ENCODE measurements at regions not wholly inside any gene's neighbourhood (a gene's known extent, or its start where the extent isn't known, plus 50 kb on each side); places are given as distances from the start of the nearest gene placed in this dataset.

- Mint-ChIP-seq H3K36me3 (ENCODE audit: unreplicated experiment) (no peaks in the 10 kb centered on the region), H3K27ac (ENCODE audit: unreplicated experiment) (peak overlapping the region; percentile 92), H3K9me3 (ENCODE audit: unreplicated experiment) (peaks cover 9% of the 10 kb centered on the region), H3K4me1 (ENCODE audit: unreplicated experiment) (peaks cover 52% of the 10 kb centered on the region), H3K4me3 (ENCODE audit: unreplicated experiment) (no peak overlapping the region), H3K27me3 (ENCODE audit: unreplicated experiment) (no peaks in the 10 kb centered on the region)
- TF ChIP-seq CTCF (IDR thresholded peaks at IDR 0.05), result no peak
- no peak for DNase-seq (ENCODE audit: extremely low spot score, unreplicated experiment)
Measured at GRCh38 chr2:224222291-224222690, 179.6 kb downstream of the FAM124B start.

GRCh38 chr2:224221455-224221913 is 180.4 kb downstream of the FAM124B start:
- H3K36me3 Mint-ChIP-seq (ENCODE audit: unreplicated experiment), result no peaks in the 10 kb centered on the region
- DNase-seq (ENCODE audit: extremely low spot score, unreplicated experiment), result no peak
- H3K4me3 Mint-ChIP-seq (ENCODE audit: unreplicated experiment), result no peak overlapping the region
- H3K9me3 Mint-ChIP-seq (ENCODE audit: unreplicated experiment), result peaks cover 9% of the 10 kb centered on the region
- H3K4me1 Mint-ChIP-seq (ENCODE audit: unreplicated experiment), result peaks cover 52% of the 10 kb centered on the region
- H3K27me3 Mint-ChIP-seq (ENCODE audit: unreplicated experiment), result no peaks in the 10 kb centered on the region
- TF ChIP-seq CTCF (IDR thresholded peaks at IDR 0.05), result no peak
- peak overlapping the region; percentile 92 for H3K27ac Mint-ChIP-seq (ENCODE audit: unreplicated experiment)

GRCh38 chr2:224220586-224221255 is 181.2 kb downstream of the FAM124B start:
- H3K36me3 Mint-ChIP-seq (ENCODE audit: unreplicated experiment), result no peaks in the 10 kb centered on the region
- no peaks in the 10 kb centered on the region for H3K27me3 Mint-ChIP-seq (ENCODE audit: unreplicated experiment)
- DNase-seq (ENCODE audit: extremely low spot score, unreplicated experiment), result no peak
- H3K27ac Mint-ChIP-seq (ENCODE audit: unreplicated experiment), result peak overlapping the region; percentile 92
- H3K4me3 Mint-ChIP-seq (ENCODE audit: unreplicated experiment), result no peak overlapping the region
- H3K4me1 Mint-ChIP-seq (ENCODE audit: unreplicated experiment), result peaks cover 52% of the 10 kb centered on the region
- peaks cover 9% of the 10 kb centered on the region for H3K9me3 Mint-ChIP-seq (ENCODE audit: unreplicated experiment)
- TF ChIP-seq CTCF (IDR thresholded peaks at IDR 0.05), result no peak

GRCh38 chr2:224219781-224220180 is 180.7 kb upstream of the SERPINE2 start:
- H3K27ac Mint-ChIP-seq (ENCODE audit: unreplicated experiment), result no peak overlapping the region

GRCh38 chr2:224217962-224218347 is 178.9 kb upstream of the SERPINE2 start:
- Mint-ChIP-seq H3K9me3 (ENCODE audit: unreplicated experiment) (peaks cover 9% of the 10 kb centered on the region), H3K27ac (ENCODE audit: unreplicated experiment) (no peak overlapping the region), H3K4me1 (ENCODE audit: unreplicated experiment) (peaks cover 36% of the 10 kb centered on the region), H3K36me3 (ENCODE audit: unreplicated experiment) (no peaks in the 10 kb centered on the region), H3K27me3 (ENCODE audit: unreplicated experiment) (no peaks in the 10 kb centered on the region), H3K4me3 (ENCODE audit: unreplicated experiment) (no peak overlapping the region)
- DNase-seq (ENCODE audit: extremely low spot score, unreplicated experiment), result no peak
- TF ChIP-seq CTCF (IDR thresholded peaks at IDR 0.05), result no peak

More at GRCh38 chr2:224219781-224220180, 180.7 kb upstream of the SERPINE2 start:
- H3K9me3 Mint-ChIP-seq (ENCODE audit: unreplicated experiment), result peaks cover 9% of the 10 kb centered on the region
- H3K27me3 Mint-ChIP-seq (ENCODE audit: unreplicated experiment), result no peaks in the 10 kb centered on the region
- no peak for DNase-seq (ENCODE audit: extremely low spot score, unreplicated experiment)
- H3K36me3 Mint-ChIP-seq (ENCODE audit: unreplicated experiment), result no peaks in the 10 kb centered on the region
- peaks cover 52% of the 10 kb centered on the region for H3K4me1 Mint-ChIP-seq (ENCODE audit: unreplicated experiment)
- no peak for TF ChIP-seq CTCF (IDR thresholded peaks at IDR 0.05)
- H3K4me3 Mint-ChIP-seq (ENCODE audit: unreplicated experiment), result no peak overlapping the region
